ENCODE measurements at regions not wholly inside any gene's neighbourhood (a gene's known extent, or its start where the extent isn't known, plus 50 kb on each side); places are given as distances from the start of the nearest gene placed in this dataset.

DNA sequence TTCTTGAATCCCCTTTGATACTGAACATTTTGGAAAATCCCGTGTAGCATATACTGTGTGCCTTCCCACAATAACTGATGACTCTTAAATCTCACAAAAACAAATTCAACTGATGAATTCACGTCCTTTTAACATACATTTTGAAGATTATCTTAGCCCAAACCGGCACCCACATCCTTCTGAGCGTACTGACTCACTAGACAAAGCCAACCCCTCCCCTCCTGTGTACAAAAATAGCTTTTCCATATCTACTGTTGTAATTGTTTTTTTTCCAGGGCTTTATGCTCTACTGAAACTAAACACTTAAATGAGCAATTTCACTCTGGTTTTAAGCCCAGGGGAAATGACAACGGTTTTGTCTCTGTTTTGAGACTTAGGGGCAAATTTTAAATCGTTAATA is 109.4 kb upstream of the ATF7IP start:
- ChIA-PET POLR2A (ENCODE audit: low non-redundant PET) (no interaction called here), CTCF (no interaction called here)
- TF ChIP-seq CTCF (conservative IDR thresholded peaks at IDR 0.05; ENCODE audit: low read depth), result no peak
- no peak overlapping the region for H3K27ac ChIP-seq
- DNase-seq (ENCODE audit: low spot score), result no peak

DNA sequence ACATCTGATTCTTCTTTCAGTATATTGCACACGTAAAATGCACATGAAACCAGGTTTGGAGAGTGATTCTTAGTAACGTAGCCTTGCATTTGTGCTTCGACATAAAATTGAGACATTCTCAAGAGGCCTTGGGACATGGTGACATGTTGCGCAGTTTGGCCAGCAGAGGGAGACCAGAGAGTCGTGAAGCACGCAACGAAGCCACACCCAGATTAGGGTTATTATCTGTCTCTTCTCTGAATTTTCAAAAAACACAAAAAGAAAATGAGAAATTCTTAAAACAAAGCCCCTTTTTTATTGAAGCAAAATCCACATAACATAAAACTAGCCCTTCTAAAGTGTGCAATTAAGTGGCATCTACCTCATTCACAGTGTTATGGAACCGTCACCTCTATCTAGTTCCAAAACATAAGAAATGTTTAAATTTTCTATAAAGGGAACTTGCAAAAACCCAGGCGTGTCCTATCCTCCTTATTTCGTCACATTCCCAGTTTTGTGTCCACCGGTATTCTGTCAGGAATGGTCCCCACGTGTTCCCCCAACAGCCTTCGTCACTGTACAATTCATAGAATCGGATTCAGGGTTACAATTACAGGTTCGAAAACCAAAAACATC is 108.8 kb upstream of the ATF7IP start:
- no peak overlapping the region for H3K27ac ChIP-seq
- DNase-seq (ENCODE audit: low spot score), result peak; percentile 33
- ChIA-PET POLR2A (ENCODE audit: low non-redundant PET) (no interaction called here), CTCF (no interaction called here)
- peak; percentile 56 for TF ChIP-seq CTCF (conservative IDR thresholded peaks at IDR 0.05; ENCODE audit: low read depth)

GRCh38 chr12:14257303-14257733 is 108.2 kb upstream of the ATF7IP start:
- TF ChIP-seq CTCF (conservative IDR thresholded peaks at IDR 0.05; ENCODE audit: low read depth), result no peak
- peak overlapping the region; percentile 80 for H3K27ac ChIP-seq
- DNase-seq (ENCODE audit: low spot score), result no peak
- POLR2A ChIA-PET (ENCODE audit: low non-redundant PET), result no interaction called here
- CTCF ChIA-PET, result no interaction called here

DNA sequence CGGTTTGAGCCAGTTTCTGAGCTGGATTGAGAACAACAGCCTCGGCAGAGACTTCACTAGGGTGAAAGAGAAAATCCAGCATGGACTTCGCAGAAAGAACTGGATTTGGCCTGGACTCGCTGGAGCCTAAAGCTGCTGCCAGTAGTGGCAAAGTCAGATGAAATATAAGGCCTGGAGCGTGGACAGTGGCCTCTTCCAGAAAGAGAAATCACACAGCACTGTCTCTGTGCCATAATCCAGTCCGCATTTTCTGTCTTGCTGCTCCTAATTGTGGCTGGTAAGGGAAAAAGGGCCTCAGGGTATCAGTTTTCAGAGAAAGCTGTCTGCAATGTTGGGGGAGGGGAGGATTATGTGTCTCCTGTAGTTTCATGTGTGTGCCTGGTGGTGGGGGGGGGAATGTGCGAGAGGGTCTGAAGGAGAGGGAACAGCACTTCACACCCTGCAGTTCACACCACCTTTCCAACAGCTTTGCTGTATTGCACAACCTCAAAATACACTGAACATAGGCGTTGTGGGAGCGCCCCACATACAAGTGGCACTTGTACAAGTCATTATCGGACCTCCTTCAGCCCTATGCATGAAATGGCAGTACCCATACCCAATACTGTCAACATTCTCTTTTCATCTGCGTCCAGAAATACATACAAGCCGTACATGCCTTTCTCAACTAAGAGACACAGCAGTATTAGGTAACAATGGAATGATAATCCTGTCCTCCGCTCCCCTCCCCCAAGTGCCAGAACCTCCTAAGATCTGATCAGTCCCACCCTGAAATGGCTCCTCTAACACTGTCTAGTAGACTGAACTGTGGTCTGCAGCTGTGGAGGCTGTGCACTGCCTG is 107.5 kb upstream of the ATF7IP start:
- TF ChIP-seq CTCF (conservative IDR thresholded peaks at IDR 0.05; ENCODE audit: low read depth), result no peak
- ChIA-PET CTCF (interaction anchor here (0.6 kb wide), 1 partner anchor 257 kb away, joined by 4 read pairs; no protein-coding TSS in a partner anchor), POLR2A (ENCODE audit: low non-redundant PET) (no interaction called here)
- peak; percentile 38 for DNase-seq (ENCODE audit: low spot score)
- H3K27ac ChIP-seq, result peak overlapping the region; percentile 80

GRCh38 chr12:14258575-14258940 is 106.9 kb upstream of the ATF7IP start:
- peak overlapping the region; percentile 80 for H3K27ac ChIP-seq
- ChIA-PET POLR2A (ENCODE audit: low non-redundant PET) (no interaction called here), CTCF (interaction anchor here (0.6 kb wide), 1 partner anchor 256 kb away, joined by 4 read pairs; no protein-coding TSS in a partner anchor)

More at GRCh38 chr12:14258575-14258940, 106.9 kb upstream of the ATF7IP start:
- no peak for DNase-seq (ENCODE audit: low spot score)
- no peak for TF ChIP-seq CTCF (conservative IDR thresholded peaks at IDR 0.05; ENCODE audit: low read depth)

Data from RWPE1 (cell line).